Uterus (tissue), 2 donors: ENCODE measurements at regions not wholly inside any gene's neighbourhood (a gene's known extent, or its start where the extent isn't known, plus 50 kb on each side); places are given as distances from the start of the nearest gene placed in this dataset.

ENCODE experiments used
- POLR2A ChIP-seq, 2 donors: fragments of 450-650 bp; IDR thresholded peaks; one replicate each; pipeline ENCODE4 v1.6.1; 2016; ENCODE audit warnings: antibody characterized with exemption in 2 of 2, mild to moderate bottlenecking in 1 of 2, moderate library complexity in 1 of 2
- TF ChIP-seq, protein P1 (sequence below), 4 experiments: fragments of 200-600 bp in 2 of 4; fragments of 450-650 bp in 2 of 4; sonication (generic) in 2 of 4; IDR thresholded peaks; one replicate each; pipeline ENCODE4 v1.5.1; 2016 to 2019; ENCODE audit warnings: antibody characterized with exemption in 4 of 4, mild to moderate bottlenecking in 2 of 4, moderate library complexity in 1 of 4

DNA sequence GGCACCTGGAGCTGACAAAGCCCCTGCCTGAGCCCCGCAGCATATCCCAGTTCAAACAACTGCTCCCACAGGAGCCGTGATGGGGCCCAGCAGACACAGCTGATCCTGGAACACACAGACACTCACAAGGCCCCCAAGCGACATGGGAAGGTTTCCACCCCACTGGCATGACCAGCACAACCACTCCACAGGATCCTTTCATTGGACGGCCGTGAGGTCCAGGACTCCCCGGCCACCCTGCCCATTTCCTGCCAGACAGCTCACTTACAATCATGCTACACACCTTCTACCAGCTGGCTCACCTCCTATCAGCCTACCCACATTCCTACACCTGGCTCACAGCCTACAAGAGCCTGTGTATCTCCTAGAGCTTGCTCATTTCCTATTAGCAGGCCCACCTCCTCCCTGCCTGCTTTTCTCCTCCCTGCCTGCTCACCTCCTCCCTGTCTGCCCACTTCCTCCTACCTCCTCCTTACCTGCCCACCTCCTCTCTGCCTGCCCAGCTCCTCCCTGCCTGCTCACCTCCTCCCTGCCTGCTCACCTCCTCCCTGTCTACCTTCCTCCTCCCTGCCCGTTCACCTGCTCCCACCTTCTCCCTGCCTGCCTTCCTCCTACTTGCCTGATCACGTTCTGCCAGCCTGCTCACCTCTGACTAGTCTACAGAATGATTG lies 73.9 kb downstream of the MATN1 start:
- TF ChIP-seq, protein P1, sequence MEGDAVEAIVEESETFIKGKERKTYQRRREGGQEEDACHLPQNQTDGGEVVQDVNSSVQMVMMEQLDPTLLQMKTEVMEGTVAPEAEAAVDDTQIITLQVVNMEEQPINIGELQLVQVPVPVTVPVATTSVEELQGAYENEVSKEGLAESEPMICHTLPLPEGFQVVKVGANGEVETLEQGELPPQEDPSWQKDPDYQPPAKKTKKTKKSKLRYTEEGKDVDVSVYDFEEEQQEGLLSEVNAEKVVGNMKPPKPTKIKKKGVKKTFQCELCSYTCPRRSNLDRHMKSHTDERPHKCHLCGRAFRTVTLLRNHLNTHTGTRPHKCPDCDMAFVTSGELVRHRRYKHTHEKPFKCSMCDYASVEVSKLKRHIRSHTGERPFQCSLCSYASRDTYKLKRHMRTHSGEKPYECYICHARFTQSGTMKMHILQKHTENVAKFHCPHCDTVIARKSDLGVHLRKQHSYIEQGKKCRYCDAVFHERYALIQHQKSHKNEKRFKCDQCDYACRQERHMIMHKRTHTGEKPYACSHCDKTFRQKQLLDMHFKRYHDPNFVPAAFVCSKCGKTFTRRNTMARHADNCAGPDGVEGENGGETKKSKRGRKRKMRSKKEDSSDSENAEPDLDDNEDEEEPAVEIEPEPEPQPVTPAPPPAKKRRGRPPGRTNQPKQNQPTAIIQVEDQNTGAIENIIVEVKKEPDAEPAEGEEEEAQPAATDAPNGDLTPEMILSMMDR (IDR thresholded peaks at IDR 0.05) = no peak
- no peak for TF ChIP-seq POLR2A (IDR thresholded peaks at IDR 0.05)
